ENCODE measurements at regions not wholly inside any gene's neighbourhood (a gene's known extent, or its start where the extent isn't known, plus 50 kb on each side); places are given as distances from the start of the nearest gene placed in this dataset.

DNA sequence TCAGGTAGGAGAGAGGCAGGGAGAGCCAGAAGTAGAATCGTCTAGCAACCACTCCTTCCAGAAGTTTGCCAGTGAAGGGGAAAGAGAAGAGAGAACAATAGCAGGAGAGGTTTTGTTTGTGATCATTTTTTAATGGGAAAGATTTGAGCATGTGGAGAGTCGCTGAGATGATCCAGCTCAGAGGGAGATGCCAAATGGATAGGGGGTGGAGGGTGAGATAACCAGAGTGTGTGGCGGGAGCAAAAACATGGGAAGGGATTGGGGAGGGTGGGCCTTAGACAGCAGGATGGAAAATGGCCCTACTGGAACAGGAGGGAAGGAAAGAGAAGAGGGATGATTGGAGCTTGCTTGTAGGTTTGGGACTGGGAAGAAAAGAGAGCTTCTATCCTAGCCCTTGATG lies 269.8 kb downstream of the GLI2 start:
- in situ Hi-C loops (cut with MboI; ENCODE audit: low sequenced_read_pairs): no loop called here

DNA sequence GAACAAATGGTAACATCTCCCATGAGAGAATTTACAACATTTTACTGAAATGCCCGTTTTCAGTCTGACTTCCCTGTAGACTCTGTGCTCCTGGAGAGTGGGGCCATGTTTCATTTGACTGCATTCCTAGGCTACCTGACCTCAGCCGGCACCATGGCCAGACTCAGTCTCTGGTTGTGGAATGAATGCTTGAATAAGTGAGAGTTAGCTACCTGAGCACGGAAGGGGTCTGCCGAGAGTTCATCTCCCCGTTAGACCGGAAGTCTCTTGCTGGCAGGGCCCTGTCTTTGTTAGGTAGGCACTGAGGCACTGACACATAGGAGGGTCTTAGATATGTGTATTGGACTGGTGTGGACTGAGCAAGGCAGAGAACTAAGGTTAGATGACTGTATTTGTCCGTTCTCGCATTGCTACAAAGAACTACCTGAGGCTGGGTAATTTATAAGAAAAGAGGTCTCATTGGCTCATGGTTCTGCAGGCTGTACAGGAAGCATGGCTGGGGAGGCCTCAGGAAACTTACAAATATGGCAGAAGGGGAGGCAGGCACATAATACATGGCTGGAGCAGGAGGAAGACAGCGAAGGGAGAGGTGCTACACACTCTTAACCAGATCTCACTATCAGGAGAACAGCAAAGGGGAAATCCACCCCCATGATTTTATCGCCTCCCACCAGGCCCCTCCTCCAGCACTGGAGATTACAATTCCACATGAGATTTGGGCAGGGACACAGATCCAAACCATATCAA lies 271.2 kb downstream of the GLI2 start:
- in situ Hi-C loops (cut with MboI; ENCODE audit: low sequenced_read_pairs): no loop called here

DNA sequence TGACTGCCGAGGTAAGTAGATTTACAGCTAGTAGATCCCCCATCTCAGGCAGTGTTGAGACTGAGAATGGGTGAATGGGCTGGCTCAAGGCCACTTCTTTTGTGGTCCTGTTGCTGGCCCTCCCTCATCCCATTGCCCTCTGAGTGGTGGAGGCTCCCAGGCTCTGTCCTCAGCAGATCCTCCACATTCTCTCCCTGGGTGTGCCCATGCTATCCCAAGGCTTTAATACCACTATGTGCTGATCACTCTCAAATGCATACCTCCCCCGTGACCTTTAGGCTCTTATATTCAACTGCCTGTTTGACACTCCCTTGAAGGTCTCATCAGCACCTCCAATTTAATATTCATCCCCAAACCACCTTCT lies 271.8 kb downstream of the GLI2 start:
- in situ Hi-C loops (cut with MboI; ENCODE audit: low sequenced_read_pairs): no loop called here

DNA sequence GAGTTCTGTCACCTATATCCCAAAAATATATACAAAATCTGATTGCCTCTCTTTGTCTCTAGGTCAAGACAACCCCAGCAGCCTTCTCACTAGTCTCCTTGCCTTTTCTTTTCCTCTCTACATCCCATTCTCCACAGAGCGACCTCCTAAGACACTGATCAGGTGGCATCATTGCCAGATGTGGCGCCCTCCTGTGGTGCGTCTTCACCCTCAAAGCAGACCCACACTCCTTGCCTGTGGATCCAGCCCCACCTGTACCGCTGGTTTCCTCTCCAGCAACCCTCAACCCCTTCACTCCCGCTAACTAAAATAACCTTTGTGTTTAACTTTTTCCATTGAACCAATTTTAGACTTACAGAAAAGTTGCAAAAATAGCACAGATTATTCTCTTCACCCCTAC lies 273.3 kb downstream of the GLI2 start:
- in situ Hi-C loops (cut with MboI; ENCODE audit: low sequenced_read_pairs): no loop called here

DNA sequence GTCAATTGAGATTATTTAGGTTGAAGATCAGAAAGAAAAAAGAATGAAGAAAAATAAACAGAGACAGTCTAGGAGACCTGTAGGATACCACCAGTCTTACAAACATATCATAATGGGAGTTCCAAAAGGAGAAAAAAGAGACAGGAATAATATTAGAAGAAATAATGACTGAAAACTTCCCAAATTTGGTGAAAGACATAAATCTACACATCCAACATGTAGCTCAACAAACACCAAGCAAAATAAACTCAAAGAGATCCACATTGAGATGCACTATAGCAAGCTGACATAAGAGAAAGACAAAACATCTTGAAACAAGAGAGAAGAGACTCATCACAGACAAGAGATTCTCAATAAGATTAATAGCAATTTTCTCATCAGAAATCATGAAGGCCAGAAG lies 274.0 kb downstream of the TFCP2L1 start:
- in situ Hi-C loops (cut with MboI; ENCODE audit: low sequenced_read_pairs): no loop called here

DNA sequence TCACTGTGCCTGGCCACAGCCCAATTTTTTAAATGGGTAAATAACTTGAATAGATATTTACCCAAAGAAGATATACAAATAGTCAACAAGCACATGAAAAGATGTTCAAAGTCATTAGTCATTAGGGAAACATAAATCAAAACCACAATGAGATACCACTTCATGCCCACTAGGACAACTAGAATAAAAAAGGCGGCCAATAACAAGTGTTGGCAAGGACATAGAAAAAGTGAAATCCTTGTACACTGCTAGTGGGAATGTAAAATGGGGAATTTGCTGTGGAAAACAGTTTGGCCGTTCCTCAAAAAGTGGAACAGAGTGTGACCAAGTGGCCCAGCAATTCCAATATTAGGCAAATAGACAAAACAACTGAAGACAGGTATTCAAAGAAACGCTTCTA lies 270.1 kb downstream of the TFCP2L1 start:
- in situ Hi-C loops (cut with MboI; ENCODE audit: low sequenced_read_pairs): no loop called here

DNA sequence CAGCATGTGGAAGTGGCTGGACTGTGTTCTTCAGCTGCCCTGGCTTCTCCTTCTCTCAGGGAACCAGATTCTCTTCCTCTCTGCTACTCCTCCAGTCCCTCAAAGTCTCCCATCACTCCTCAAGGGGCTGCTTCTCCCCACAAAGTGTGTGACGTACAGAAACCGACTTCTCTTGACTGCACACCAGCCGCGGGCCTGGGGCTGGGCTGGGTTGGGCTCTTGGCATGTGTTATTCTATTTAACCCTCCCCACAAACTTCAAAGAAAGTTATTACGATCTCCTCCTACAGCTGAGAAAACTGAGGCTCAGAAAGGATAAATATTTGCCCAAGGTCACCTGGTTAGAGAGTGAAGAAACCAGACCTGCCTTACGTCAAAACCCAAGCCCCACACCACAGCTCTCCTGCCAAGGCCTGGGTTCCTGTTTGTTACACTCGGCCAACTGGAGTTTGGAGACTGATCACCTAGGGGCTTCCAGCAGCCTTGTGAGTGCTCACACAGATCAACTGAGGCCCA lies 269.0 kb downstream of the TFCP2L1 start:
- in situ Hi-C loops (cut with MboI; ENCODE audit: low sequenced_read_pairs): no loop called here

DNA sequence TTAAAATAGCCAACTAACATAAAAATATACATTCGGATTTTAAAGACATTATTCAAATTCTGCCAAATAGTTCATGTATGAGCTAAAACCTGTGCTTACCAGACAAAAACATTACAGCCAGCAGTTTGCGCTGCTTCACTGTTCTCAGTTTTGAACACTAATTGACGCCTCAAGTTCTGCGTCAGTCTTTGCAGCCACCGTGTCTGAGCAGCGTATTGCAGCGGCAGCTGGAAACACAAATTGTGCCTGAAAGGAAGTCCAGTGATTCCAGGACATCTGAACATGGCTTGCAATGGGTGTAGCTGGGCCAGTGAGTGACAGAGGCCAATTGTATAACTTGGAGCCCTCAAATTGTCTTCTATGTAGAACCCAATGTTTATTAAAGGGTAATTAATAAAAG lies 267.6 kb downstream of the TFCP2L1 start:
- in situ Hi-C loops (cut with MboI; ENCODE audit: low sequenced_read_pairs): no loop called here

DNA sequence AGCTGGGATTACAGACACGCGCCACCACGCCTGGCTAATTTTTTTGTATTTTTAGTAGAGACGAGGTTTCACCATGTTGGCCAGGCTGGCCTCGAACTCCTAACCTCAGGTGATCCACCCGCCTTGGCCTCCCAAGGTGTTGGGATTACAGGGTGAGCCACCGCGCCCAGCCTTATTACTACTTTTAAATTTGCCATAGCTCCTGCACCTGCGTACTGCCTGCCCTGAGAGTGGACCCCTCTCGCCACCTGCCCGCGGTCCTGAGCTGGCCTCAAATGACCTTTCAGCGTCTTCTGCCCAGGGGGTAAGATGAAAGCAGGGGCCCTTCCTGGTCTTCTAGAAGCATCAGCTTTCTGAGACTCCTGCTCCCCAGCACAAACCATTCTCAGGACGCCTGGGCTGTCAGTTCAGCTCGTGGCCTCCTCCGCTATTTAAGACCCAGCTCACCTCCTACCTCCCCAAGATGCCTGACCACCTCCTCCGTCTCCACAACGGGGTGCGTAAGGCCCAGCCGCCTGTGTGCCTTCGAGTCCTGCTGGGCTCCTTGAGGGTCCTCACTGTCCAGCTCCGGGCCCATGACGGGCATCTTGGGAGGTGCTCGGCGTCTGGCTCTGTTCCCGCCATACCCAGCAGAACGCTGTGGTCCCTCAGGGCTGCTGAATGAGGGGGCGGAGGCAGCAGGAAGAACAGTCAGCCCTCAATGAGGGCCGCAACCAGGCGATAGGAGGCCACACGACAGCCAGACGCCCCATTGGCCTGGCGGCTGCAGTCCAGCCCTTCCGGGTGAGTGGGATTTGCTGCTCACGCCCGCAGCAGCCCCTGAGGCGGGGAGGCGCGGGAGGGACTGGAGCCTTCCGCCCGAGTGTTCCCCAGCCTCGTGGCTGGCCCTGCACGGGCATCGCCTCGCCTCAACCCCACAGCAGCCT lies 266.6 kb downstream of the TFCP2L1 start:
- in situ Hi-C loops (cut with MboI; ENCODE audit: low sequenced_read_pairs): no loop called here

DNA sequence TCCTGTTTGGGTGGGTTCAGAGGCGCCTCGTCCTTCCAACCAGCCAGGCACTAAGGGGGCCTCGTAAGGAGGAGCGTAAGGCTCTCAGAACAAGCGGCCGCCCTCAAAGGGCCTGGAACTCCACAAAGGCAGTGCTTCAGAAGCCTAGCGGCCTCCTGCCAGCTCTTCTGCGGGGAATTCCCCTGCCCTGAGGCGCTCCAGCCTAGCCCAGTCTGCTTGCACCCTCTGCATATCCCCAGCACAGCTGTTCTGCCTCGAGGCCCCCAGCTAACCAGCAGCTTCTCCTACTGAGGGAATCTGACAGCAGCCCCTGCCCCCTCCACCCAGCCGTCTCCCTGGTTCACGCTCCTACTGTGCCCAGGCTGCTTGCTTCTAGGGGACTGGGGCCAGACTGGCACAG lies 265.9 kb downstream of the TFCP2L1 start:
- in situ Hi-C loops (cut with MboI; ENCODE audit: low sequenced_read_pairs): no loop called here

DNA sequence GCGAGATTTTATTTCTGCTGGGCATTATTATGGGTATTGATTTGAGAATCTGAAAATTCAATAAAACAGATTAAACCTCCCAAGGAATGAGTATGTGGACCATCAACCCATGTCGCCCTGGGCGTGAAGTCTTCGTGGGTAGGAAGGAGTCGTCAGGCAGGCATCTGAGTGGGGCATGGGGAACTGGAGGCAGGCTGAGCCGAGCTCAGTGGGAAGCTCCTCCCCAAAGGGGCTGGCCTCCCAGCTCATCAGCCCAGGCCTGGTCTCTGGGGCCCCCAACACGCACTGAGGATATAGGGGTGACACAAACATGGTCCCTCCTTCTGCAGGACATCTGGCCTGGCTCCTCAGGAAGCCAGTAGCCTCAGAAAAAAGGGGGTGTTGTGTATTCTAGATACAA lies 265.2 kb downstream of the TFCP2L1 start:
- in situ Hi-C loops (cut with MboI; ENCODE audit: low sequenced_read_pairs): no loop called here

DNA sequence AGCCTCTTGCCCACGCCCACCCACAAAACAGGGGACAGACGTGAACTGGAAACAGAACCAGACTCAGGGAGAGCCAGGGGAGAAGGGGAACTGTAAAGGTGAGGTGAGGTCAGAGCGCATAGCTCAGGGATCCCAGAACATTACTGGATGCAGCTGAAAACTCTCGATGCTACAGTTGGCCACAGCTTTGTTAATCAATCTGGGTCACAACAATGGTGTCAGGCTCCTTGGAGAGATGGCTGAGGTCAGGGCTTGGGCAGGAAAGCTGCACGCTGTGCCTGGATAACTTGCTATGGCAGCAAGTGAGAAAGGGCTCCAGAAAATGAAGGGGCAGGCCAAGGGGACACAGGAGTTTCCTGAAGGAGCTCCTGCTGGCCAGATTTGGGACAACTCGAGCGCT lies 263.3 kb downstream of the TFCP2L1 start:
- in situ Hi-C loops (cut with MboI; ENCODE audit: low sequenced_read_pairs): no loop called here

DNA sequence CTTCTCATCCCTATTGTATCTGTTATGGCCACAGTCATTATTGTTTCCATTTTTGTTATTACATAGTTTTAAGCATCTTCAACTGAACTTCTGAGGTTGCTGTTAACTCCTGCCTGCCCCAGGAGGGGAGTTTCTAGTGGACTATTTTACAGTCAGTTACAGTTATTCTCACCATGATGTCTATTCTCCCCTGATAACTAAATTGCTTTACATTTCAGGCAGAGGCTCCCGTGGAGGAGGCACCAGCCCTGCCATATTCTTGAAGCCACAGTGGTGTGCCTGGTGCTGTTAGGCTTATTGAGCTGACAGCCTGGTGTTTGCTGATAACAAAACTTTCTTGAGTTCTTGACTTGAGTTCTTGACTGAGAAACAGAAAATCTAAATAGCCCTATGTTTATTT lies 256.4 kb downstream of the TFCP2L1 start:
- in situ Hi-C loops (cut with MboI; ENCODE audit: low sequenced_read_pairs): no loop called here

DNA sequence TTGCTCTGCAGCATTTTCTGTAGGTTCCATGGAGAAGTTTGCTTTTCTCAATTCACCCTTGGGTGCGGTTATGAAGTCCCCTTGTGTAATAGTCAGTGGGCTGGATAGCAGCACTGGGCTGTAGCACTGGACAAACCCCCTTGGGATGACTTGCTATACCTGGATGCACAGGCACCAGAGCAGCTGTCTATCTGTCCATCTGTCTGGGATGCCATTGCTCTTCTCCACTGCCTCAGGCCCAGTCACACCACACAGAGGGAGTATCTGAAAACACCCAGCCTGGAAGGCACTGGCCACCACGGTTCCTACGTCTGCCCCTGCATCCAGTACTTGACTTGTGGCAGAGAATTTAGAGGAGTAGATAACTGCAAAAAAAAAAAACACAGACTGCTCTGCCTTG lies 254.5 kb downstream of the TFCP2L1 start:
- in situ Hi-C loops (cut with MboI; ENCODE audit: low sequenced_read_pairs): no loop called here

DNA sequence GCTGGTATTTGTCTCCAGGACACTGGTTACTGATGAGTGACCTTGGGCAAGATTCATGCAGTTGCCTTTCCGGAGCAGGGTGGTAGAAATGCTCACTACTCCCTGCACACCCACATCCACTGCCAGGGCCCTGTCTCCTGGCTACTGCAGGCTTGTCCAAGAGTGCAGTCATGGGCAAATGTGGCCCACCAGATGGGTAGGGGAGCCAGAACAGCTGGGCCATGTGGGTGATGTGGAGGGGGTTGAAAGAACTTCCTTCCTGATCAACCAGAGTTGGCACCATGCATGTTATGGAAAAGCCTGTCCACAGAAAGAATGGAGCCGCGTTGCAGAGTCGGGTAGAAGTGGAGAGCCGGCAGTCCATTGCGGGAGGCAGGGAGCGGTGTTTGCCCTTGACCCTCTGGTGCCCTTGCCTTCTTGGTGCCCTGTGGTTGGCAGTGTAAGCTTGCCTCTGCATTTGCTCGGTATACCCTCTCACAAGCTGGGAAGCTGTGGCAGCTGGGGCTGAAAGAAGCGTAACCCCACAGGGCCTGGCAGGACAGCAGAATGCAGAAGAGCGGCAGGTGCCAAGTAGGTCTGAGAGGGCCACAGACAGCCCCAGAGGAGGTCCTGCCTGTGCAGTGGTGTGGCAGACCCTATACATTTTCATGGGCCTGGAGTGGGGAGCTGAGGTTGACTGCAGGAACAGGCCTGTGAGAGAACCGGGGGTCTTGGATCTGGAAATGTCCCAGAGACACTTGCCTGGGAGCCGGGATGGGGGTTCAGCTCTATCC lies 253.2 kb downstream of the TFCP2L1 start:
- in situ Hi-C loops (cut with MboI; ENCODE audit: low sequenced_read_pairs): no loop called here

DNA sequence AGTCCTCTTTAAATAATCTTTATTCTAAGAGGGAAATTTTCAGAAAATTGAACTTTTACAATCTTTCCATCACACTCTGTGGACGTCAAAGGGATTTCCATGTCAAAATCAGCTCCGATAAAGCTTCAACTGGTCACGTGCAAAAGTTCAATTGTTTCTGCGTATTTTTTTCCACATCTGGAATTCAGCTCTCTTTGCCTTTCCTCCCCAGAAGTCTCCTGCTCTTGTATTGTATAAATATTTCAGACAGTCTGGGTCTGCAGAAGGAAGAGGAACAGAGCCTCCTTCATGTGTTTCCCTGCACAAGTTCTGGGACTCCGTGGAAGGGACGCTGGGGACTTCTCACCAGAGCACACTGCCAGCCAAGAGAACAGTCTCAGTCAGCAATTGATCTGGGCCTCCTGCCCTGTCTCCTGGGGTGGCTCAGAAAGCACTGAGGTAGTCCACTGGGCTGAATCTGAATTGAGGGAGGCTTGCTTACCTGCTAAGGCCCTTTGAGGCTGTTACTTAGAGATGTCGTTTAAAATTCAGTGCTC lies 251.5 kb downstream of the TFCP2L1 start:
- in situ Hi-C loops (cut with MboI; ENCODE audit: low sequenced_read_pairs): no loop called here

DNA sequence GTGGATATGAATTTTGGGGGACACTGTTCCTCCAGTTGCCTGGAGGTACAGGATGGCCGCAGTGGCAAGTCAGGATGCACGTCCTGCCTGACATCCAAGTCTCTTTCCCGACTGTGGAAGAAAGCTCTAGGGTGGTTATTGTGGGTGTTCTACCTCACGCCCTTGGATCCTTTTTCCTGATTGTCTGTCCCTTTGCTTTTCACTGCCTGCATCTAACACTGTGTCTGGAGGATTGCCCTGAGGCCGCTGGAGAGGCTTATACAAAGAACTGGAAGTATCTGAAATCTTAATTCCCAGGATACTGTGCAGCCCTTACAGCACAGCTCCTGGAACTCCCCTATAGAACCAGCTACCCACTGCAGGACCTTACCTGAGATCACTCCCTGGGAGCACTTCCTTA lies 250.5 kb downstream of the TFCP2L1 start:
- in situ Hi-C loops (cut with MboI; ENCODE audit: low sequenced_read_pairs): no loop called here

DNA sequence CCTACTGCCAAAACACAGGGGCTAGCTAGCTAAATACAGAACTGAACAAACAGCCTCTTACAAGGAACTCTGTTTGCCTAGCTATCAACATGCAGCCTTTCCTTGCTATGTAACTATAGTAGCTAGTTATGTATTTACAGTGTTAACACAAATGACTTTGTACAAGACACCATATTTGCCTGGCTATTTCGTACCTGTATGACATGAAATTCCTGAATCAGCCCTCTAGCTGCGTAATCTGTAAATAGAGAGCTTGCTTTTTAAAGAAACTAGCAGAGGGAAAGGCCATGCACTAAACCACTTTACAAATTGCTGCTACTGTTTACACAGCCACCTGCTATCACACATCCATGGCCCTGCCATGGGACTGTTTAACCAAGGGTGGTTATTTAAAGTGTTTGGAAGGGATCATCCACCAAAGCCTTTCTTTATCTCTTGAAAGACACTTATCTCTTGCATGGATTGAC lies 248.7 kb downstream of the TFCP2L1 start:
- in situ Hi-C loops (cut with MboI; ENCODE audit: low sequenced_read_pairs): no loop called here

DNA sequence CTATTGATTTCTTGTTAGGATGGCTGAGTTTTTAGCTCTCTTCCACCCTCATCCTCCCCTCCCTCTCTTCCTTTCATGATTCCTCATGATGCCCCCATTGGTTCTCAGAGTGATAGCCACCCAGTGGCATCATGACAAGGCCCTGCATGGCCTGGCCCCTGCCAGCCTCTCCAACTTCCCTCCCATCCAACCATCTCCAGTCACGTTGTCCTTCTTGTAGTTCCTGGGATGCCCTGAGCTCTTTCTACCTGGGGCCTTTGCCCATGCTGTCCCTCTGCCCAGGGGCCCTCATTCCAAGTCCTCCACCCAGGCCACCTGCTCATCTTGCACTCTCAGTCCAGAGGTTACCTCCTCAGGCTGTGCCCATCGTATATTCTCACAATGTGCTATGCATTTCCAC lies 247.5 kb downstream of the TFCP2L1 start:
- in situ Hi-C loops (cut with MboI; ENCODE audit: low sequenced_read_pairs): no loop called here

DNA sequence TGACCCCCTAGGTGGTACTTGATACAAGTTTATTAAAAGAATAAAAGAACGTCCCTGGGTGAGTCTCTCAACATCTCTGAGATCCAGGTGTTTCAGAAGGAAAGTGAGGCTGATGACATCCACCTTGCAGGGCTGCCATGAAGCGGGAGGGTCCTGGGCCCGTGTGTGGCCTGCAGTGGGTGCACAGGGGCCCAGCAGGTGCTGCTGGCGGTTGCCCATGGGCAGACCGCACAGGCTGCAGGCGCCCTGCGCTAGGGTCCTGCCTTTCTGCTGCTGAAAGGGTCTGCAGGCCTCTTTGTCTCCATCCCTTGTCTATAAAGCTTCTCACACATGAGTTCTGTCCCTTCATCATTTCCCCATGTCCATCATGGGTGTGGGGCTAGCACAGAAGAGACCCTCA lies 247.0 kb downstream of the TFCP2L1 start:
- in situ Hi-C loops (cut with MboI; ENCODE audit: low sequenced_read_pairs): no loop called here

DNA sequence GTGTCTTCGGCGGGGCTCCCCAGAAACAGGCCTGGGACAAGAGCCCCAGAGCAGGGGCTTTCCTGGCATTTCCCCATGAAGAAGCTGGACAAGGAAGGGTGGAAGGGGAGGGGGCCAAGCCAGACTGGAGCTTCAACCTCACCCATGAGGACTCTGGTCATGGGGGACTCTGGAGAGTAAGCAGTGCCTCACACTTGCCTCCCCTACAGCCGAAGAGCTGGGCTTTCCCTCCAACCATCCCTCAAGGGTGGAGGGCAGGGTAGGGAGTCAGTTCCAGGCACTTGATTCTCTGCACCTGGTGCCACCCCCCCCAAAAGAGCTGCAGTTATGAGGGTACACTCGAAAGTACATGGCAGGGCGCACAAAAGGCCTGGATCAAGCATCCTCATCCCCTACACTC lies 246.6 kb downstream of the TFCP2L1 start:
- in situ Hi-C loops (cut with MboI; ENCODE audit: low sequenced_read_pairs): no loop called here

All from HL-60/S4 treated with phorbol 12-myristate 13-acetate at 8.2 ng/mL for 4 days and 3 days (cell line).